ENCODE measurements at regions not wholly inside any gene's neighbourhood (a gene's known extent, or its start where the extent isn't known, plus 50 kb on each side); places are given as distances from the start of the nearest gene placed in this dataset.

- TF ChIP-seq ZNF565 (CRISPR knock-in tag; conservative IDR thresholded peaks at IDR 0.05; ENCODE audit: low read depth) (no peak), ZFP30 (CRISPR knock-in tag; IDR thresholded peaks at IDR 0.05) (no peak), TOX (CRISPR knock-in tag; IDR thresholded peaks at IDR 0.05; ENCODE audit: borderline replicate concordance) (no peak)
- ATAC-seq, result no peak
These were observed 415.9 kb downstream of the FUT8 start for GRCh38 chr14:65828396-65828795.

- TF ChIP-seq ISL1 (CRISPR knock-in tag; IDR thresholded peaks at IDR 0.05) (peak; percentile 41), PATZ1 (CRISPR knock-in tag; IDR thresholded peaks at IDR 0.05; ENCODE audit: borderline replicate concordance) (no peak)
- ATAC-seq, result peak; percentile 75
These were observed 420.1 kb downstream of the FUT8 start for GRCh38 chr14:65832431-65833266.

GRCh38 chr14:65833267-65833880, 420.8 kb downstream of the FUT8 start:
- no peak for TF ChIP-seq PPARA (CRISPR knock-in tag; IDR thresholded peaks at IDR 0.05; ENCODE audit: borderline replicate concordance)
- no peak for TF ChIP-seq ZFP3 (CRISPR knock-in tag; IDR thresholded peaks at IDR 0.05)
- TF ChIP-seq PATZ1 (CRISPR knock-in tag; IDR thresholded peaks at IDR 0.05; ENCODE audit: borderline replicate concordance), result no peak
- TF ChIP-seq TCF4 (CRISPR knock-in tag; IDR thresholded peaks at IDR 0.05; ENCODE audit: borderline replicate concordance), result no peak
- TF ChIP-seq ZFP30 (CRISPR knock-in tag; IDR thresholded peaks at IDR 0.05), result no peak
- TF ChIP-seq TSHZ2 (CRISPR knock-in tag; IDR thresholded peaks at IDR 0.05), result no peak
- TF ChIP-seq OSR1 (CRISPR knock-in tag; IDR thresholded peaks at IDR 0.05), result no peak
- no peak for TF ChIP-seq CSDC2 (CRISPR knock-in tag; IDR thresholded peaks at IDR 0.05)
- no peak for TF ChIP-seq RARB (CRISPR knock-in tag; IDR thresholded peaks at IDR 0.05)
- no peak for TF ChIP-seq BACH2 (CRISPR knock-in tag; IDR thresholded peaks at IDR 0.05; ENCODE audit: borderline replicate concordance)
- TF ChIP-seq CSRNP3 (CRISPR knock-in tag; IDR thresholded peaks at IDR 0.05), result no peak
- TF ChIP-seq ZNF70 (CRISPR knock-in tag; IDR thresholded peaks at IDR 0.05), result no peak
- TF ChIP-seq ZNF8 (CRISPR knock-in tag; IDR thresholded peaks at IDR 0.05), result no peak
- no peak for TF ChIP-seq CREB5 (CRISPR knock-in tag; IDR thresholded peaks at IDR 0.05; ENCODE audit: low read depth)
- no peak for TF ChIP-seq TOX (CRISPR knock-in tag; IDR thresholded peaks at IDR 0.05; ENCODE audit: borderline replicate concordance)
- TF ChIP-seq ARNTL (CRISPR knock-in tag; IDR thresholded peaks at IDR 0.05; ENCODE audit: borderline replicate concordance, low read depth), result no peak
- no peak for TF ChIP-seq SNAI2 (CRISPR knock-in tag; IDR thresholded peaks at IDR 0.05)
- TF ChIP-seq ESRRG (CRISPR knock-in tag; IDR thresholded peaks at IDR 0.05), result no peak
- TF ChIP-seq POU6F1 (CRISPR knock-in tag; IDR thresholded peaks at IDR 0.05; ENCODE audit: borderline replicate concordance, low read depth), result no peak
- TF ChIP-seq ZC3H10 (CRISPR knock-in tag; IDR thresholded peaks at IDR 0.05), result no peak
- ATAC-seq, result no peak; the same call in 2 of the 3 replicates

Data from SK-N-SH treated with all-trans-retinoic acid at 6 μM for 48 hours (cell line).